ENCODE measurements at regions not wholly inside any gene's neighbourhood (a gene's known extent, or its start where the extent isn't known, plus 50 kb on each side); places are given as distances from the start of the nearest gene placed in this dataset.
A peak's percentile ranks its signal among the peaks of the same experiment; 100 is the strongest.
"Not testable (repeated sequence)": the region's sequence is repeated elsewhere in the genome, so short reads cannot be mapped to it uniquely, and the experiment has no call there.

DNA sequence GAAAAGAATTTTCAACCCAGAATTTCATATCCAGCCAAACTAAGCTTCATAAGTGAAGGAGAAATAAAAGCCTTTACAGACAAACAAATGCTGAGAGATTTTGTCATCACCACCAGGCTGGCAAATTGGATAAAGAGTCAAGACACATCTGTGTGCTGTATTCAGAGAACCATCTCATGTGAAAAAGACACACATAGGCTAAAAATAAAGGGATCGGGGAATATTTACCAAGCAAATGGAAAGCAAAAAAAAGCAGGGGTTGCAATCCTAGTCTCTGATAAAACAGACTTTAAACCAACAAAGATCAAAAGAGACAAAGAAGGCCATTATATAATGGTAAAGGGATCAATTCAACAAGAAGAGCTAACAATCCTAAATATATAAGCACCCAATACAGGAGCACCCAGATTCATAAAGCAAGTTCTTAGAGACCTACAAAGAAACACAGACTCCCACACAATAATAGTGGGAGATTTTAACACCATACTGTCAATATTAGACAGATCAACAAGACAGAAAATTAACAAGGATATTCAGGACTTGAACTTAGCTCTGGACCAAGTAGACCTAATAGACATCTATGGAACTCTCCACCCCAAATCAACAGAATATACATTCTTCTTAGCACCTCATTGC, 55.9 kb upstream of the ACSM6 start:
- H3K27me3 ChIP-seq (ENCODE audit: control insufficient read depth, insufficient read depth, low read length); H3K4me3 Mint-ChIP-seq; H3K4me1 Mint-ChIP-seq; DNase-seq; H3K4me1 ChIP-seq (ENCODE audit: control insufficient read depth, insufficient read depth, low read length); H3K27ac Mint-ChIP-seq; H3K9me3 ChIP-seq (ENCODE audit: control insufficient read depth, insufficient read depth, low read length); H3K36me3 ChIP-seq (ENCODE audit: control insufficient read depth, insufficient read depth, low read length); ATAC-seq; H3K36me3 Mint-ChIP-seq; H3K27me3 Mint-ChIP-seq (ENCODE audit: low read depth in 2 of 2); H3K4me3 ChIP-seq (ENCODE audit: low read length); H3K27ac ChIP-seq (ENCODE audit: low read length); H3K9me3 Mint-ChIP-seq; intact Hi-C loops (cut with micrococcal nuclease): not testable (repeated sequence)
- 100% methylated on average over 1 of the region's 1 CpG for WGBS (ENCODE audit: insufficient coverage)

DNA sequence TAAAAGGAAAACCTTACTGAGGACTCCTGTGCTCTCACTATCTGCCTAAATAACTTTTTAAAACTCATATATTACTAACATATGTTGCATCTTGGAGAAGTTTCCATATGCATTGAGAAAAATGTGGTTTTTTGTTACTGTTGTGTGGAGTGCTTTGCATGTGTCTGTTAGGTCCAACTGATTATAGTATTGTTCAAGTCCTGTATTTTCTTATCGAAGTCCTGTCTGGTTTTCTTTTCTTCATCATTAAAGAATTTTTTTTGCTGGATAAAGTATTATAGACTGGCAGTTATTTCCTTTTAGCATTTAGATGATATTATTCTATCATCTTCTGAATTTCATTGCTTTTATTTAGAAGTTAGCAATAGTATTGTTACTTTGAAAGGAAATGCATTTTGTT, 59.5 kb upstream of the ACSM6 start:
- H3K4me1 Mint-ChIP-seq = no peaks in the 10 kb centered on the region
- intact Hi-C loops (cut with micrococcal nuclease) = no loop called here
- Histone ChIP-seq H3K27ac (ENCODE audit: low read length) (no peak overlapping the region), H3K36me3 (ENCODE audit: control insufficient read depth, insufficient read depth, low read length) (no peaks in the 10 kb centered on the region), H3K4me1 (ENCODE audit: control insufficient read depth, insufficient read depth, low read length) (no peaks in the 10 kb centered on the region), H3K27me3 (ENCODE audit: control insufficient read depth, insufficient read depth, low read length) (no peaks in the 10 kb centered on the region), H3K4me3 (ENCODE audit: low read length) (no peak overlapping the region), H3K9me3 (ENCODE audit: control insufficient read depth, insufficient read depth, low read length) (no peaks in the 10 kb centered on the region)
- WGBS (ENCODE audit: insufficient coverage) = no CpG with 5 or more reads among the region's 1 CpG
- TF ChIP-seq, protein P1, sequence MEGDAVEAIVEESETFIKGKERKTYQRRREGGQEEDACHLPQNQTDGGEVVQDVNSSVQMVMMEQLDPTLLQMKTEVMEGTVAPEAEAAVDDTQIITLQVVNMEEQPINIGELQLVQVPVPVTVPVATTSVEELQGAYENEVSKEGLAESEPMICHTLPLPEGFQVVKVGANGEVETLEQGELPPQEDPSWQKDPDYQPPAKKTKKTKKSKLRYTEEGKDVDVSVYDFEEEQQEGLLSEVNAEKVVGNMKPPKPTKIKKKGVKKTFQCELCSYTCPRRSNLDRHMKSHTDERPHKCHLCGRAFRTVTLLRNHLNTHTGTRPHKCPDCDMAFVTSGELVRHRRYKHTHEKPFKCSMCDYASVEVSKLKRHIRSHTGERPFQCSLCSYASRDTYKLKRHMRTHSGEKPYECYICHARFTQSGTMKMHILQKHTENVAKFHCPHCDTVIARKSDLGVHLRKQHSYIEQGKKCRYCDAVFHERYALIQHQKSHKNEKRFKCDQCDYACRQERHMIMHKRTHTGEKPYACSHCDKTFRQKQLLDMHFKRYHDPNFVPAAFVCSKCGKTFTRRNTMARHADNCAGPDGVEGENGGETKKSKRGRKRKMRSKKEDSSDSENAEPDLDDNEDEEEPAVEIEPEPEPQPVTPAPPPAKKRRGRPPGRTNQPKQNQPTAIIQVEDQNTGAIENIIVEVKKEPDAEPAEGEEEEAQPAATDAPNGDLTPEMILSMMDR (IDR thresholded peaks at IDR 0.05) = no peak
- no peak overlapping the region for H3K27ac Mint-ChIP-seq
- DNase-seq = no peak
- H3K9me3 Mint-ChIP-seq = no peaks in the 10 kb centered on the region
- H3K27me3 Mint-ChIP-seq (ENCODE audit: low read depth in 2 of 2) = peaks cover 0 to 3% of the 10 kb centered on the region in 2 donors
- no peak for ATAC-seq
- H3K36me3 Mint-ChIP-seq = no peaks in the 10 kb centered on the region
- no peak overlapping the region for H3K4me3 Mint-ChIP-seq

DNA sequence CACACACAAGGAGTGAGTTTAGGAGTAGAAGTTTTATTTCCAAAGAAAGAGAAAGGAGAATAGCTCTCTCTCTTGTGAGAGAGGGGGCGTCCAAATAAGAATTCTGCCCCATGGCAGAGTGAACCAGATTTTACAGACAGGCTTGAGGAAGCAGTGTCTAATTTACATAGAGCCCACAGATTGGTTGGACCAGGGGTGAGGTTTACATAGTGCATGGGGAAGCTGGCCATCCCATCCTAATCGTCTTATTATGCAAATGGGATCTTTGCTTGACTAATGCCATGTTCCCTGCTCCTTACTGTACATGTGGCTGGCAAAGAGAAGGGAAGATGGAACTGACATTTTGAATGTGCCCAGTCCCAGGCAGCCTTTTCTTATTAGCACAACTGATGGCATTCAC, 60.0 kb upstream of the ACSM6 start:
- ATAC-seq = no peak

DNA sequence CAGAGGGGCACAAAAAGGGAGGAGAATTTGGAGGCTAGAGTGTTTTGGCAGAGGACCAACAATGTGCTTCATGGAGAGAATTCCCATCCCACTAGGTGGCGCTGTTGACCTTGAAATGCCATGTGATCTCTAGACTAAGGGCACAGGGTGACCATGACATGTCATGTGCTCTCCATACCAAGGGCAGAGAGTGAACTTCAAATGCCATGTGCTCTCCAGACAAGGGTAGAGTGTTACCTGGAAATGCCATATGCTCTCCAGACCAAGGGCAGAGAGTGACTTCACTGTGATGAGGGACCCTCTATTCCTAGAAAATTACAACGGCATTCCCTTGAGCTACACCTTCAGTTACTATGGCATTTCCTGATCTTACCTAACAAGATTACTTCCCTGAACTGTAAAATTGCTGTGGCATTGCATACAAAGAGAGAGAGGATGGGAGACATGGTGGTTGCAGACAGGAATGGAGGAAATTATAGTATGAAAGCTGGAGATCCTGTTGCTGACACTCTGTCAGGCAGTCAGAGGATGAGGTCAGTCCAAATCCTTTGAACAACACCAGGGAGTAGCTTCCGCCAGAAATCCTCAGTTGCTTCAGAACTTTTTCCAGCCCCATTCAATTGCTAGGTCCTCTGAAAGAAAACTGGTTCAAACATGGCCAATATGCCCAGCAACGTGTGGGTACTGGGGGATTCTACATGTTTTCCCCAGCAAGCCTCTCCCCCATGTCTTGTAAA, 60.9 kb upstream of the ACSM6 start:
- no peak overlapping the region for H3K4me3 ChIP-seq (ENCODE audit: low read length)
- H3K36me3 ChIP-seq (ENCODE audit: control insufficient read depth, insufficient read depth, low read length) = no peaks in the 10 kb centered on the region
- 78% methylated on average over 4 of the region's 4 CpGs for WGBS (ENCODE audit: insufficient coverage)
- Mint-ChIP-seq H3K4me1 (no peaks in the 10 kb centered on the region), H3K27me3 (ENCODE audit: low read depth in 2 of 2) (no peaks in the 10 kb centered on the region), H3K4me3 (no peak overlapping the region), H3K9me3 (no peaks in the 10 kb centered on the region), H3K27ac (no peak overlapping the region), H3K36me3 (no peaks in the 10 kb centered on the region)
- DNase-seq (peak; percentile 40 to 80), ATAC-seq (peak in 2 of 3 donors; percentile 63 to 70)
- no peak overlapping the region for H3K27ac ChIP-seq (ENCODE audit: low read length)
- TF ChIP-seq, protein P1 (IDR thresholded peaks at IDR 0.05) = peak; percentile 54
- intact Hi-C loops (cut with micrococcal nuclease) = loop anchor here (1.0 kb wide), 1 partner anchor 230 kb away; no protein-coding TSS in a partner anchor
- H3K4me1 ChIP-seq (ENCODE audit: control insufficient read depth, insufficient read depth, low read length) = no peaks in the 10 kb centered on the region
- no peaks in the 10 kb centered on the region for H3K9me3 ChIP-seq (ENCODE audit: control insufficient read depth, insufficient read depth, low read length)
- H3K27me3 ChIP-seq (ENCODE audit: control insufficient read depth, insufficient read depth, low read length) = no peaks in the 10 kb centered on the region

More for the DNA sequence above, 60.0 kb upstream of the ACSM6 start:
- no peak for DNase-seq
- H3K36me3 Mint-ChIP-seq = no peaks in the 10 kb centered on the region
- H3K27ac Mint-ChIP-seq = no peak overlapping the region
- H3K4me3 ChIP-seq (ENCODE audit: low read length) = no peak overlapping the region
- H3K4me3 Mint-ChIP-seq = no peak overlapping the region
- H3K9me3 ChIP-seq (ENCODE audit: control insufficient read depth, insufficient read depth, low read length) = no peaks in the 10 kb centered on the region
- intact Hi-C loops (cut with micrococcal nuclease) = loop anchor here (1.0 kb wide), 1 partner anchor 229 kb away; no protein-coding TSS in a partner anchor
- 96% methylated on average over 2 of the region's 2 CpGs for WGBS (ENCODE audit: insufficient coverage)
- H3K9me3 Mint-ChIP-seq = no peaks in the 10 kb centered on the region
- H3K27me3 ChIP-seq (ENCODE audit: control insufficient read depth, insufficient read depth, low read length) = no peaks in the 10 kb centered on the region
- H3K36me3 ChIP-seq (ENCODE audit: control insufficient read depth, insufficient read depth, low read length) = no peaks in the 10 kb centered on the region
- H3K27me3 Mint-ChIP-seq (ENCODE audit: low read depth in 2 of 2) = peaks cover 0 to 3% of the 10 kb centered on the region in 2 donors
- no peaks in the 10 kb centered on the region for H3K4me1 ChIP-seq (ENCODE audit: control insufficient read depth, insufficient read depth, low read length)
- no peak overlapping the region for H3K27ac ChIP-seq (ENCODE audit: low read length)
- TF ChIP-seq, protein P1 (IDR thresholded peaks at IDR 0.05) = no peak
- H3K4me1 Mint-ChIP-seq = no peaks in the 10 kb centered on the region

DNA sequence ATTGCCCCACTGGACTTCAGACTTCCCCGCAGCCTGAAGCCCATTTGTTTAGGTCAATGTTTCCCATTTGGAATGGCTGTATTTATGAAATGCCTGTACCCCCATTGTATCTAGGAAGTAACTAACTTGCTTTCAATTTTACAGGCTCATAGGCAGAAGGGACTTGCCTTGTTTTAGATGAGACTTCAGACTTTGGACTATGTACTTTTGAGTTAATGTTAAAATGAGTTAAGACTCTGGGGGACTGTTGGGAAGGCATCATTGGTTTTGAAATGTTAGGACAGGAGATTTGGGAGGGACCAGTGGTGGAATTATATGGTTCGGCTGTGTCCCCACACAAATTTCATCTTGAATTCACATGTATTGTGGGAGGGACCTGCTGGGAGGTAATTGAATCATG, 61.1 kb upstream of the CYP2C8 start:
- intact Hi-C loops (cut with micrococcal nuclease) = not testable (repeated sequence)

More for the DNA sequence above, 61.1 kb upstream of the CYP2C8 start:
- H3K27ac ChIP-seq (ENCODE audit: low read length); H3K36me3 Mint-ChIP-seq; DNase-seq; ATAC-seq; H3K4me1 Mint-ChIP-seq; H3K9me3 Mint-ChIP-seq; H3K4me1 ChIP-seq (ENCODE audit: control insufficient read depth, insufficient read depth, low read length); H3K4me3 Mint-ChIP-seq; H3K4me3 ChIP-seq (ENCODE audit: low read length); H3K9me3 ChIP-seq (ENCODE audit: control insufficient read depth, insufficient read depth, low read length); H3K27me3 Mint-ChIP-seq (ENCODE audit: low read depth in 2 of 2); H3K27ac Mint-ChIP-seq; H3K27me3 ChIP-seq (ENCODE audit: control insufficient read depth, insufficient read depth, low read length); H3K36me3 ChIP-seq (ENCODE audit: control insufficient read depth, insufficient read depth, low read length): not testable (repeated sequence)
- 94% methylated on average over 2 of the region's 2 CpGs for WGBS (ENCODE audit: insufficient coverage)
